OCI-LY7 (cell line): ENCODE measurements at regions not wholly inside any gene's neighbourhood (a gene's known extent, or its start where the extent isn't known, plus 50 kb on each side); places are given as distances from the start of the nearest gene placed in this dataset.

ENCODE experiments used
- BruUV-seq: library from RNA; stranded (reverse); fragments of 400-500 nt; replicated peaks from 2 replicates; lab custom pipeline; 2021; lab: Mats Ljungman, UMichigan
- CTCF ChIA-PET: fragments of 300-600 bp; sonication (Branson Sonifier 250); formaldehyde crosslinking; loops from one replicate; lab custom pipeline; 2022; ENCODE audit warnings: antibody characterized with exemption; ENCODE audit not compliant: unreplicated experiment; lab: Charles Lee
- POLR2A ChIA-PET: fragments of 300-600 bp; sonication (Branson Sonifier 250); formaldehyde crosslinking; loops from one replicate; lab custom pipeline; 2022; ENCODE audit warnings: antibody characterized with exemption; lab: Charles Lee
- DNase-seq: peaks from one replicate; pipeline ENCODE4 v3.0.0-alpha.2; 2015; ENCODE audit warnings: low spot score
- H2AFZ ChIP-seq: fragments of 200-600 bp; sonication (generic), shearing (Covaris generic); 2 replicates; pipeline ENCODE4 v1.6.1; 2014; ENCODE audit warnings: mild to moderate bottlenecking, antibody characterized with exemption, low read length, moderate library complexity
- H3K27ac ChIP-seq: fragments of 200-600 bp; sonication (generic); 2 replicates; pipeline ENCODE4 v1.5.1; 2014; ENCODE audit warnings: mixed run types, low read depth, mild to moderate bottlenecking, moderate library complexity, low read length, inconsistent platforms; ENCODE audit not compliant: poor library complexity, severe bottlenecking
- H3K36me3 ChIP-seq: fragments of 200-600 bp; sonication (generic); 2 replicates; pipeline ENCODE4 v1.6.1; 2014; ENCODE audit warnings: mild to moderate bottlenecking, antibody characterized with exemption, low read length, moderate library complexity, mixed read lengths; ENCODE audit not compliant: insufficient read depth
- H3K4me1 ChIP-seq: fragments of 200-600 bp; sonication (generic); 2 replicates; pipeline ENCODE4 v1.5.1; 2014; ENCODE audit warnings: mild to moderate bottlenecking, low read length; ENCODE audit not compliant: insufficient read depth, poor library complexity, severe bottlenecking
- H3K4me2 ChIP-seq: fragments of 200-600 bp; sonication (generic); 2 replicates; pipeline ENCODE4 v1.6.1; 2014; ENCODE audit warnings: mild to moderate bottlenecking, low read length
- H3K4me3 ChIP-seq: fragments of 200-600 bp; sonication (generic); 2 replicates; pipeline ENCODE4 v1.5.1; 2014; ENCODE audit warnings: mild to moderate bottlenecking, low read depth, low read length; ENCODE audit not compliant: poor library complexity, severe bottlenecking
- H3K79me2 ChIP-seq: fragments of 200-600 bp; sonication (generic); 2 replicates; pipeline ENCODE4 v1.6.1; 2016; ENCODE audit warnings: low read depth, mild to moderate bottlenecking, low read length, moderate library complexity, mixed read lengths; ENCODE audit not compliant: insufficient read depth
- H3K9me2 ChIP-seq: fragments of 200-600 bp; sonication (generic); 2 replicates; pipeline ENCODE4 v1.6.1; 2016; ENCODE audit warnings: mild to moderate bottlenecking, low read length, mixed read lengths; ENCODE audit not compliant: insufficient read depth
- H3K9me3 ChIP-seq: fragments of 200-600 bp; sonication (generic); 2 replicates; pipeline ENCODE4 v1.6.1; 2014; ENCODE audit warnings: mild to moderate bottlenecking, mixed run types, low read length, mixed read lengths
- H4K20me1 ChIP-seq: fragments of 200-600 bp; sonication (generic); 2 replicates; pipeline ENCODE4 v1.6.1; 2014; ENCODE audit warnings: mild to moderate bottlenecking, antibody characterized with exemption, low read length, moderate library complexity, mixed read lengths; ENCODE audit not compliant: insufficient read depth
- EZH2phosphoT487 ChIP-seq: fragments of 200-600 bp; sonication (generic); IDR thresholded peaks from 2 replicates; pipeline ENCODE4 v1.6.1; 2018; ENCODE audit warnings: low read depth, borderline replicate concordance, mild to moderate bottlenecking, mixed run types, antibody characterized with exemption, low read length, moderate library complexity, mixed read lengths
- intact Hi-C: fragments of 100-400 bp; cut with micrococcal nuclease; formaldehyde crosslinking; loops from one replicate; pipeline ENCODE4 v1.10.0; 2022; ENCODE audit not compliant: unreplicated experiment
- TF ChIP-seq, protein P1 (sequence below): fragments of 200-600 bp; sonication (generic); conservative IDR thresholded peaks from 2 replicates; pipeline ENCODE4 v1.5.1; 2014; ENCODE audit warnings: mild to moderate bottlenecking, antibody characterized with exemption, low read length, moderate library complexity, mixed read lengths

DNA sequence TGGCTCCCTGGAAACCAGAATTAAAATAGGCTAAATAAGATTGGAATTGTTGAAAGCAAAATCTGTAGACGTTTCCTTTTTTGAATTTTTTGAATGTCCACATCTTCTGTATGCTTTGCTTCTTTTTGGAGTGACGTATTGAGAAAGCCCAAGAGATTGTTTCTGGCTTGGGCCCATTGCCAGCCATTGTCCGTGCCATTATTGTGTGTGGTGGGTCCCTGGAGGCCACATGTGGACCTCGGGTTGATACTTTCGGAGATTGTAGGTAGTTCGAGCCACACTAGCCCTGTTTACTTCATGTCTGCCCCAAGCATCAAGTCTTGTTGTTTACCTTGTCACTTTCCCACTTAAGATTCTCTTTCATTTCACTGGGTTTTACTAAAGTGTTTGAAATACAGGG lies 106.0 kb downstream of the PALM2AKAP2 start:
- Histone ChIP-seq H3K36me3 (no peaks in the 10 kb centered on the region), H3K4me3 (no peak overlapping the region), H3K27ac (no peak overlapping the region), H3K4me2 (no peak overlapping the region), H4K20me1 (no peaks in the 10 kb centered on the region), H3K9me3 (no peaks in the 10 kb centered on the region), H3K9me2 (no peaks in the 10 kb centered on the region), H3K79me2 (no peaks in the 10 kb centered on the region), H2AFZ (peak overlapping the region; percentile 15), H3K4me1 (no peaks in the 10 kb centered on the region)
- no TSS peak for BruUV-seq
- ChIA-PET POLR2A (interaction anchor here (1.3 kb wide), 1 partner anchor 171 kb away, joined by 3 read pairs; no protein-coding TSS in a partner anchor), CTCF (no interaction called here)
- intact Hi-C loops, result loop anchor here (5.0 kb wide), 1 partner anchor 309 kb away; no protein-coding TSS in a partner anchor
- TF ChIP-seq, protein P1, sequence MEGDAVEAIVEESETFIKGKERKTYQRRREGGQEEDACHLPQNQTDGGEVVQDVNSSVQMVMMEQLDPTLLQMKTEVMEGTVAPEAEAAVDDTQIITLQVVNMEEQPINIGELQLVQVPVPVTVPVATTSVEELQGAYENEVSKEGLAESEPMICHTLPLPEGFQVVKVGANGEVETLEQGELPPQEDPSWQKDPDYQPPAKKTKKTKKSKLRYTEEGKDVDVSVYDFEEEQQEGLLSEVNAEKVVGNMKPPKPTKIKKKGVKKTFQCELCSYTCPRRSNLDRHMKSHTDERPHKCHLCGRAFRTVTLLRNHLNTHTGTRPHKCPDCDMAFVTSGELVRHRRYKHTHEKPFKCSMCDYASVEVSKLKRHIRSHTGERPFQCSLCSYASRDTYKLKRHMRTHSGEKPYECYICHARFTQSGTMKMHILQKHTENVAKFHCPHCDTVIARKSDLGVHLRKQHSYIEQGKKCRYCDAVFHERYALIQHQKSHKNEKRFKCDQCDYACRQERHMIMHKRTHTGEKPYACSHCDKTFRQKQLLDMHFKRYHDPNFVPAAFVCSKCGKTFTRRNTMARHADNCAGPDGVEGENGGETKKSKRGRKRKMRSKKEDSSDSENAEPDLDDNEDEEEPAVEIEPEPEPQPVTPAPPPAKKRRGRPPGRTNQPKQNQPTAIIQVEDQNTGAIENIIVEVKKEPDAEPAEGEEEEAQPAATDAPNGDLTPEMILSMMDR, result no peak
- no peak for TF ChIP-seq EZH2phosphoT487
- no peak for DNase-seq

DNA sequence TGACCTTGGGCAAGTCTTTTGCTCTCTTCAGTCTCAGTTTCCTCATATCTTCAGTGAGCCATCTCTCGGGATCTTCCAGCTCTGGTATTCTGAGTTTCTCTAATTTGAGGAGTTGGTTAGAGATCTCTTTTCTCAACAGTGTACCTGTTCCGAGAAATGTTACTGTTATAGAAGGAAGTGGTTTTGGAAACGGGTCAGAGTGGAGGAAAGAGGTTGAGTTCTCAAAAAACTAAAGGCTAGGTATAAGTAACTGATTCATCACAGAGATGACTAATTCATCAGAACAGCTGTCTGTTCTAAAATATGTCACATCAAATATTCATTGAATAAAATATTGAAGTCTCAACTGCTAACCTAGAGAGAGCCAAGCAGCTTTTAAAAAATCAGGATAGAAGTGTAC lies 106.6 kb downstream of the PALM2AKAP2 start:
- BruUV-seq, result no TSS peak
- POLR2A ChIA-PET, result interaction anchor here (1.3 kb wide), 1 partner anchor 170 kb away, joined by 3 read pairs; no protein-coding TSS in a partner anchor
- Histone ChIP-seq H3K79me2 (no peaks in the 10 kb centered on the region), H3K9me2 (no peaks in the 10 kb centered on the region), H3K9me3 (no peaks in the 10 kb centered on the region), H3K4me1 (no peaks in the 10 kb centered on the region), H3K27ac (no peak overlapping the region), H2AFZ (peak overlapping the region; percentile 15), H3K4me2 (no peak overlapping the region), H3K36me3 (no peaks in the 10 kb centered on the region), H4K20me1 (no peaks in the 10 kb centered on the region), H3K4me3 (no peak overlapping the region)
- intact Hi-C loops, result loop anchor here (5.0 kb wide), 1 partner anchor 309 kb away; no protein-coding TSS in a partner anchor
- CTCF ChIA-PET, result no interaction called here
- DNase-seq, result no peak
- TF ChIP-seq, protein P1, result no peak
- no peak for TF ChIP-seq EZH2phosphoT487

DNA sequence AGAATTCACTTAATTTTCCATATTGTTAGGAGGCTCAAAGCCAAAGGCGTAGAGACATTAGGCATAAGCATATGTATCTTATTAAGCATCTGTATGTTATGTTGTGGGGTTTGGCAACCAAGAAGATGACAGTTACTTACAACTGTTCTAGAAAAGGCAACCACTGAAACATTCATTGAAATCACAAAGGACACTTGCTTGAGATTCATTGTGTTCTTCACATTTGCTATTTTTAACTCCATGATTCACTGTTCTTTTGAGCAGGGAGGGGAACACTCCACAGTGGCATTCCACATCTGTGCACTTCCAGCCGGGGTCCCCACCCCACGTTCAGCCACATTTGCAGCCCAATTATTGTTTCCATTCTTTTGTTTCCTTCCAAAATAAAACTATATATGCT lies 107.1 kb downstream of the PALM2AKAP2 start:
- intact Hi-C loops, result loop anchor here (5.0 kb wide), 1 partner anchor 310 kb away; no protein-coding TSS in a partner anchor
- Histone ChIP-seq H3K36me3 (no peaks in the 10 kb centered on the region), H3K27ac (no peak overlapping the region), H3K9me3 (no peaks in the 10 kb centered on the region), H3K79me2 (no peaks in the 10 kb centered on the region), H3K4me2 (no peak overlapping the region), H4K20me1 (no peaks in the 10 kb centered on the region), H3K9me2 (no peaks in the 10 kb centered on the region), H2AFZ (no peak overlapping the region), H3K4me1 (no peaks in the 10 kb centered on the region), H3K4me3 (no peak overlapping the region)
- ChIA-PET POLR2A (interaction anchor here (1.3 kb wide), 1 partner anchor 170 kb away, joined by 3 read pairs; no protein-coding TSS in a partner anchor), CTCF (no interaction called here)
- BruUV-seq, result no TSS peak
- no peak for DNase-seq
- TF ChIP-seq, protein P1, result no peak
- no peak for TF ChIP-seq EZH2phosphoT487
